Heart left ventricle (tissue), 16 donors: ENCODE measurements at regions not wholly inside any gene's neighbourhood (a gene's known extent, or its start where the extent isn't known, plus 50 kb on each side); places are given as distances from the start of the nearest gene placed in this dataset.

ENCODE experiments used
- ATAC-seq, 4 donors: fragments of 200-7000 bp; cut with Tn5 transposase; one replicate each; pipeline ENCODE4 v1.9.1; 2020 to 2022; ENCODE audit warnings: moderate library complexity in 4 of 4, mild to moderate bottlenecking in 3 of 4, moderate number of reproducible peaks in 1 of 4
- DNase-seq, 5 donors: peaks; one replicate each; pipeline ENCODE4 v3.0.0-alpha.2; 2020
- H3K27ac ChIP-seq, 12 donors: fragments of 200-600 bp; sonication (generic) in 4 of 12; one replicate each; pipeline versions ENCODE4 v1.5.0 to v1.8.0; 2016 to 2022; ENCODE audit warnings: mild to moderate bottlenecking in 2 of 12
- H3K27me3 ChIP-seq, 9 donors: fragments of 200-600 bp; sonication (generic) in 2 of 9; one replicate each; pipeline versions ENCODE4 v1.5.1 to v1.8.0; 2016 to 2022; ENCODE audit warnings: mild to moderate bottlenecking in 3 of 9
- H3K36me3 ChIP-seq, 9 donors: fragments of 200-600 bp; sonication (generic) in 2 of 9; one replicate each; pipeline versions ENCODE4 v1.5.0 to v1.8.0; 2018 to 2022; ENCODE audit warnings: mild to moderate bottlenecking in 2 of 9
- H3K4me1 ChIP-seq, 12 donors: fragments of 200-600 bp; sonication (generic) in 4 of 12; one replicate each; pipeline versions ENCODE4 v1.5.0 to v1.8.0; 2016 to 2022; ENCODE audit warnings: mild to moderate bottlenecking in 3 of 12
- H3K4me3 ChIP-seq, 12 donors: fragments of 200-600 bp; sonication (generic) in 4 of 12; one replicate each; pipeline versions ENCODE4 v1.5.0 to v1.8.0; 2017 to 2022; ENCODE audit warnings: mild to moderate bottlenecking in 9 of 12, moderate library complexity in 4 of 12
- H3K9me3 ChIP-seq, 12 donors: fragments of 200-600 bp; sonication (generic) in 4 of 12; one replicate each; pipeline versions ENCODE4 v1.5.0 to v1.8.0; 2016 to 2022; ENCODE audit warnings: mild to moderate bottlenecking in 1 of 12
- POLR2A ChIP-seq, 2 donors: fragments of 450-650 bp; IDR thresholded peaks; one replicate each; pipeline ENCODE4 v1.6.1; 2017; ENCODE audit warnings: antibody characterized with exemption in 2 of 2, mild to moderate bottlenecking in 2 of 2, moderate library complexity in 2 of 2
- WGBS, 4 donors: extraction: QIAGEN DNeasy Blood & Tissue Kit in 2 of 4; methylation state at CpG; one replicate each; pipeline versions ENCODE4 v1.1.5 to v1.1.7; 2013 to 2018; 5-methylcytosine and 5-hydroxymethylcytosine counted together
- intact Hi-C, 10 donors: fragments of 100-400 bp; cut with DNase I; formaldehyde crosslinking; loops; one replicate each; pipeline versions ENCODE4 v1.11.1 to v1.14.2; 2022
- TF ChIP-seq, protein P1 (sequence below), 12 donors: fragments of 200-600 bp; sonication (generic) in 4 of 12; IDR thresholded peaks; one replicate each; pipeline versions ENCODE4 v1.5.0 to v1.8.0; 2018 to 2022; ENCODE audit warnings: antibody characterized with exemption in 12 of 12, mild to moderate bottlenecking in 5 of 12
- donor health status: ischemic (EF 13 %, LVEDD 7.1; RV severe dilation, severe dysfunction).
- donor health status: healthy with polysubstance abuse.
- donor health status: DM: no; HTN: yes; CAD: no.
- donor health status: DM: no; HTN: no; CAD: no.
- donor health status: ischemic (EF 25% LVEDD 6.9; RV normal size, moderate dysfunction).
- donor health status: ischemic (EF 25% LVEDD 5.7; RV mildly dilated, moderate dysfunction).
- donor health status: healthy.
- donor health status: DM: yes; HTN: yes; CAD: no.
- donor health status: ischemic (EF 35%, LVEDD 5.7; RV mildly dilated, moderate dysfunction).
- donor health status: nonischemic (EF 11% LVEDD 7.7; RV severe dilation, severe dysfunction).
- donor health status: DM: yes; HTN: yes; CAD: no.
- donor health status: PGD.
- donor health status: ischemic (EF 29% LVEDD 5.4; RV normal size, mild dysfunction).
- donor health status: nonischemic (EF 23%, LVEDD 6.1; RV moderate dilation, normal function).

DNA sequence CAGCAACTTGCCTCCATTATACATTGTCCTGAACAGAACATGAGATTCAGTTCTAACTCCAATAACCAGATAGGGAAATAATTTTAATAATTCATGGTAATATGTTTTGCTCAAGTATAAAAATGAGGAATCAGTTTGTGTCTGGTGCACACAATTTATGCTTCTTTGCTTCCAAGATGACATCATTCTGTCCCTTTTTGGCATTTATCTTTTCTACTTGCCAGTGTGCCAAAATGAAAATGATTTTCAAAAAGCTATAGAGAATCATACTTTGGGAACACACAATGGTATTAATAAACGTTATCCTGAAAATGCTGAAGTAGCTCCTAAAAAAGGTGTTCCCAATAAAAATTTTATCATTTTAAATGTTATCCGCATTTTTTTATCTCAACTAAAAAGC is 519.0 kb downstream of the CAAP1 start:
- Histone ChIP-seq H3K27me3 (no peaks in the 10 kb centered on the region), H3K4me1 (no peaks in the 10 kb centered on the region), H3K4me3 (no peak overlapping the region), H3K27ac (no peak overlapping the region), H3K9me3 (peaks cover 0 to 7% (median 0%) of the 10 kb centered on the region in 12 donors), H3K36me3 (no peaks in the 10 kb centered on the region)
- intact Hi-C loops: no loop called here
- 79 to 87% (median 84%) methylated on average over 2 of the region's 2 CpGs for WGBS, 4 donors
- ATAC-seq: no peak
- TF ChIP-seq POLR2A (IDR thresholded peaks at IDR 0.05): no peak
- TF ChIP-seq, protein P1, sequence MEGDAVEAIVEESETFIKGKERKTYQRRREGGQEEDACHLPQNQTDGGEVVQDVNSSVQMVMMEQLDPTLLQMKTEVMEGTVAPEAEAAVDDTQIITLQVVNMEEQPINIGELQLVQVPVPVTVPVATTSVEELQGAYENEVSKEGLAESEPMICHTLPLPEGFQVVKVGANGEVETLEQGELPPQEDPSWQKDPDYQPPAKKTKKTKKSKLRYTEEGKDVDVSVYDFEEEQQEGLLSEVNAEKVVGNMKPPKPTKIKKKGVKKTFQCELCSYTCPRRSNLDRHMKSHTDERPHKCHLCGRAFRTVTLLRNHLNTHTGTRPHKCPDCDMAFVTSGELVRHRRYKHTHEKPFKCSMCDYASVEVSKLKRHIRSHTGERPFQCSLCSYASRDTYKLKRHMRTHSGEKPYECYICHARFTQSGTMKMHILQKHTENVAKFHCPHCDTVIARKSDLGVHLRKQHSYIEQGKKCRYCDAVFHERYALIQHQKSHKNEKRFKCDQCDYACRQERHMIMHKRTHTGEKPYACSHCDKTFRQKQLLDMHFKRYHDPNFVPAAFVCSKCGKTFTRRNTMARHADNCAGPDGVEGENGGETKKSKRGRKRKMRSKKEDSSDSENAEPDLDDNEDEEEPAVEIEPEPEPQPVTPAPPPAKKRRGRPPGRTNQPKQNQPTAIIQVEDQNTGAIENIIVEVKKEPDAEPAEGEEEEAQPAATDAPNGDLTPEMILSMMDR (IDR thresholded peaks at IDR 0.05): no peak
- no peak for DNase-seq

- Histone ChIP-seq H3K4me3 (no peak overlapping the region), H3K27me3 (no peaks in the 10 kb centered on the region), H3K27ac (no peak overlapping the region), H3K9me3 (no peaks in the 10 kb centered on the region), H3K4me1 (no peaks in the 10 kb centered on the region), H3K36me3 (no peaks in the 10 kb centered on the region)
- TF ChIP-seq, protein P1 (IDR thresholded peaks at IDR 0.05): no peak
- no peak for TF ChIP-seq POLR2A (IDR thresholded peaks at IDR 0.05)
- DNase-seq (no peak), ATAC-seq (no peak)
- 72 to 94% (median 83%) methylated on average over 1 of the region's 1 CpG for WGBS, 4 donors
- intact Hi-C loops: no loop called here
These were observed 521.4 kb downstream of the CAAP1 start for GRCh38 chr9:26371236-26371635.

GRCh38 chr9:26369093-26369492 is 523.5 kb downstream of the CAAP1 start:
- ATAC-seq (no peak), DNase-seq (no peak)
- intact Hi-C loops: no loop called here
- Histone ChIP-seq H3K4me1 (no peaks in the 10 kb centered on the region), H3K36me3 (no peaks in the 10 kb centered on the region), H3K27ac (no peak overlapping the region), H3K9me3 (no peaks in the 10 kb centered on the region), H3K27me3 (no peaks in the 10 kb centered on the region), H3K4me3 (no peak overlapping the region)
- TF ChIP-seq, protein P1 (IDR thresholded peaks at IDR 0.05): no peak
- no peak for TF ChIP-seq POLR2A (IDR thresholded peaks at IDR 0.05)
- 85 to 91% (median 87%) methylated on average over 3 of the region's 3 CpGs for WGBS, 4 donors

GRCh38 chr9:26368241-26368640 is 524.4 kb downstream of the CAAP1 start:
- H3K27ac ChIP-seq: no peak overlapping the region
- no peak overlapping the region for H3K4me3 ChIP-seq
- H3K27me3 ChIP-seq: no peaks in the 10 kb centered on the region
- no peak for ATAC-seq
- no peak for DNase-seq
- H3K36me3 ChIP-seq: no peaks in the 10 kb centered on the region
- TF ChIP-seq, protein P1 (IDR thresholded peaks at IDR 0.05): no peak
- TF ChIP-seq POLR2A (IDR thresholded peaks at IDR 0.05): no peak
- no peaks in the 10 kb centered on the region for H3K9me3 ChIP-seq
- H3K4me1 ChIP-seq: no peaks in the 10 kb centered on the region
- 72 to 75% (median 74%) methylated on average over 3 of the region's 3 CpGs for WGBS, 4 donors
- intact Hi-C loops: no loop called here
